Motor neuron (in vitro differentiated cells): ENCODE measurements at regions not wholly inside any gene's neighbourhood (a gene's known extent, or its start where the extent isn't known, plus 50 kb on each side); places are given as distances from the start of the nearest gene placed in this dataset.

Experiments
- ATAC-seq, 8 experiments: fragments of 200-7000 bp; cut with Tn5 transposase; replicated peaks in 6 of 8; 2 replicates each; pipeline ENCODE4 v1.8.0; 2021; ENCODE audit warnings: mild to moderate bottlenecking in 8 of 8, moderate library complexity in 8 of 8
- H3K27ac ChIP-seq, 2 donors: fragments of 250-450 bp; sonication (Bioruptor Pico); 2 replicates each; pipeline ENCODE4 v1.9.0; 2021; ENCODE audit warnings: antibody characterized with exemption in 2 of 2, mild to moderate bottlenecking in 2 of 2, moderate library complexity in 1 of 2
- H3K4me1 ChIP-seq, 2 donors: fragments of 250-450 bp; sonication (Bioruptor Pico); replicated peaks in 1 of 2; 2 replicates each; pipeline ENCODE4 v1.6.1; 2021; ENCODE audit warnings: antibody characterized with exemption in 2 of 2, mild to moderate bottlenecking in 2 of 2, moderate library complexity in 1 of 2
- H3K4me3 ChIP-seq, 5 donors: fragments of 250-450 bp; sonication (Bioruptor Pico); 2 replicates each; pipeline ENCODE4 v1.9.0; 2021; ENCODE audit warnings: antibody characterized with exemption in 5 of 5, mild to moderate bottlenecking in 5 of 5, moderate library complexity in 4 of 5
- WGBS, 10 experiments: fragments of 450-650 bp; shearing (Covaris generic); methylation state at CpG; one replicate each; pipeline ENCODE4 v1.0.0; 2022; 5-methylcytosine and 5-hydroxymethylcytosine counted together
- in situ Hi-C, 9 experiments: fragments of 400-800 bp; cut with MboI; loops; one replicate each; pipeline ENCODE4 v1.15.0; 2021; ENCODE audit warnings: low sequenced_read_pairs in 9 of 9, low pct_unique_long_range_greater_than_20kb in 2 of 9; ENCODE audit not compliant: unreplicated experiment in 9 of 9

DNA sequence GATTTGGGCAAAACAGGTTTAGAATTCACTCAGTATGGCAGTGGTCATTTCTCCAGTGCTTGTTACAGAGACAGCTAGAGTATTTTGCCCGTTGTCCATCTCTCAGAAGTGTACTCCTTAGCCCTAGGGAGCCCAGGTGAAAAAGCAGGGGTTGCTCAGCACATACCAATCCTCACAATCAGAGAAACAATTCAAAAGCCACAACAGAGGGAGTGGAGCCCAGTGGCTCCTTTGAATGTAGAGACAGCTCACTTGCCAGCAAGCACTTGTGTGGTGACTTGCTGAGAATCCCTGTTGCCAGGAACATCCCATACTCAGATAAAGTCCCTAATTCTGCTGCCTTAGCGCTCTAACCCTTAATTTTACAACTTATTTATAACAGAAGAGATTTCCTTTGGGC, 1488.3 kb downstream of the RPA4 start:
- ATAC-seq = no peak
- 33 to 75% methylated on average over 1 to 2 of the region's 2 CpGs; no CpG with 5 or more reads in 8 of the 10 experiments for WGBS, 10 experiments
- Histone ChIP-seq H3K4me1 (no peaks in the 10 kb centered on the region), H3K4me3 (no peak overlapping the region), H3K27ac (no peak overlapping the region)
- in situ Hi-C loops = no loop called here

DNA sequence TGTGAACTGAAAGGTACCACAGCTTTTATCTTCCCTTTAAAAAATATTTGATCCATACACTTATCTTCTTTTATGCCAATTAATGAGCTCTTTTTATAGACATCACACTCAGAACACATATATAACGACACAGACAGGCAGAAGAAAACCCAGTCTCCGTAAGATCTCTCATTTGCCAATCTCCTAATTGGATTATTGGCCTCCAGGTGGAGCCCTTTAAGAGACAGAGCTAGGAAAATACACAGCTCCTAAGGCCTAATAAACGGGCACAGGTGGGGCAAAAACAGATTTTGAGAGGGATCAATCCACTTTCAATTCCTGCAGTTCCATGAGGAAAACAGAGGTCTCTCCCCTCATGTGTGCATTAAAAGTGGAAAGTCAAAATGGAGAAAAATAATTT, 1495.4 kb downstream of the RPA4 start:
- in situ Hi-C loops = no loop called here
- Histone ChIP-seq H3K4me3 (no peak overlapping the region), H3K27ac (no peak overlapping the region), H3K4me1 (no peaks in the 10 kb centered on the region)
- ATAC-seq = no peak
- WGBS, 10 experiments = 0 to 100% (median 56%) methylated on average over 1 to 3 of the region's 3 CpGs; no CpG with 5 or more reads in 3 of the 10 experiments

DNA sequence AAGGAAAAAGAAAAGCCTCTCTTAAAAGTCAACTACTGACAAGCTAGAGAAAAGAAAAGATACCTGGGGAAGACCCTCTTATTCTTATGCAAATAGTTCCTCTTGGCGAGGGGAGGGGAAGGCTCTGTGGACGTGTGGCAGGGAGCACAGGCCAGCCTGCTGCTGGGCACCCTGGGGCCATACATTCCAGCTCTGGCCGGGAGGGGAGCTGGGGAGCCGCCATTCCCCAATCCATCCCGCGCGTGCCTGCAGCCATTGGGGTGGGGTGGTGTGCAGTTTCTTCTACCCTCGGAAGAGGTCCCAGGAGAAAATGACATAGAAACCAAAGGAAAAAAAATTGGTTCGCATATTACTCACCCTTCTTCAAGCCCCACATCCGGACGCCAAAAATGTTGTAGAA, 1496.4 kb downstream of the RPA4 start:
- no peaks in the 10 kb centered on the region for H3K4me1 ChIP-seq
- ATAC-seq = no peak
- WGBS, 10 experiments = 79 to 100% (median 95%) methylated on average over 1 to 4 of the region's 11 CpGs; no CpG with 5 or more reads in 5 of the 10 experiments

DNA sequence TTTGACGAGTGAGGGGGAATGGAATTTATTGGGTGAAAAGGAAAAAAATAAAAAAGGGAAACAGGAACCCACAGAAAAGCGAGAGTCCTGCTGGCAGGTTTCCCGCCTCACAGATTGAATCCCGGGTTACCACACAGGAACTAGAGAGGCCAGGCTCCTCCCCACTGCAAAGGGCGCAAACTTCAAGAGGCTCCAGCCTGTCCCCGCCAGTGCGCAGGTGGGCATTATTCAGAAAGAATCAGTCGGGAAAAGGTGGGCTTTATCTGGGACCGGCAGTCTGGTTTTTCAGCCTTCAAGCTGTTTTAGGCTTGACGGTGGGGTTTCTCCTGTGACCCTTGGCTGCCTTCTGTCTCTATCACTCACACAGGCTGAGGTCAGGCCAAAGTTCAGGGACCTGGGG, 1496.8 kb downstream of the RPA4 start:
- no peak overlapping the region for H3K4me3 ChIP-seq
- in situ Hi-C loops = no loop called here
- WGBS, 10 experiments = 14 to 100% (median 60%) methylated on average over 1 to 7 of the region's 10 CpGs; no CpG with 5 or more reads in 5 of the 10 experiments
- no peaks in the 10 kb centered on the region for H3K4me1 ChIP-seq
- no peak overlapping the region for H3K27ac ChIP-seq
- ATAC-seq = no peak

More for the DNA sequence above, 1496.4 kb downstream of the RPA4 start:
- no peak overlapping the region for H3K27ac ChIP-seq
- in situ Hi-C loops = no loop called here
- H3K4me3 ChIP-seq = no peak overlapping the region

DNA sequence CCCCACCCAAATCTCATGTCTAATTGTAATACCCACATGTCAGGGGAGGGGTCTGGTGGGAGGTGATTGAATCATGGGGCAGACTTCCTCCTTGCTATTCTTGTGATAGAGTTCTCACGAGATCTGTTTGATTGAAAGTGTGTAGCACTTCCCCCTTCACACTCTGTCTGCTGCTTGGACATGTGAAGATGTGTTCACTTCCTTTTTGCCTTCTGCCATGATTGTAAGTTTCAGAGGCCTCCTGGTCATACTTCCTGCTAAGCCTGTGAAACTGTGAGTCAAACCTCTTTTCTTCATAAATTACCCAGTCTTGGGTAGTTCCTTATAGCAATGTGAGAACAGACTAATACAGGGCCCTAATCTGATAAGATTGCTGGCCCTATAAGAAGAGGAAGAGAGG, 1514.8 kb downstream of the RPA4 start:
- Histone ChIP-seq H3K27ac (no peak overlapping the region), H3K4me1 (no peaks in the 10 kb centered on the region), H3K4me3 (no peak overlapping the region)
- WGBS, 10 experiments = 64 to 100% methylated on average over 1 of the region's 1 CpG; no CpG with 5 or more reads in 8 of the 10 experiments
- in situ Hi-C loops = no loop called here
- ATAC-seq = no peak

DNA sequence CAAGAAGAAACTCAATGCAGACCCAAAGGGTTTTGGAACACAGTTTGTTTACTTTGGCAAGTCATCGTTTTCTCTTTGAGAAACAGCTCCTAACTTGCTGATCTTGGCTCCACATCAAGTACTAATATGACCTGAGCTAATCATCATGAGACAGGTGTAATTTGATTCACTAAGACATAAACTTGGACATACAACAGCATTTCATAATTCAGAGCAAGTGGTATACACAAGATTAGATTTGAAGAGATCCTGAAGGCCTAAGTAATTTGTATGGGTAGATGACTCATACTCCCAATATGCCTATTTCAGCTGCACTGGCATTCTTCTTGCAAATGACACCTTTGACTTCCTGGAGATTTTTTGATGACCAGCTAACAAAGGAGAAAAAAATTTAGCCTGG, 1521.7 kb downstream of the RPA4 start:
- ATAC-seq = no peak
- H3K4me1 ChIP-seq = peaks cover 0 to 7% of the 10 kb centered on the region in 2 donors
- no peak overlapping the region for H3K27ac ChIP-seq
- in situ Hi-C loops = no loop called here
- WGBS, 10 experiments = 0 to 100% (median 58%) methylated on average over 1 of the region's 1 CpG; no CpG with 5 or more reads in 6 of the 10 experiments
- no peak overlapping the region for H3K4me3 ChIP-seq

DNA sequence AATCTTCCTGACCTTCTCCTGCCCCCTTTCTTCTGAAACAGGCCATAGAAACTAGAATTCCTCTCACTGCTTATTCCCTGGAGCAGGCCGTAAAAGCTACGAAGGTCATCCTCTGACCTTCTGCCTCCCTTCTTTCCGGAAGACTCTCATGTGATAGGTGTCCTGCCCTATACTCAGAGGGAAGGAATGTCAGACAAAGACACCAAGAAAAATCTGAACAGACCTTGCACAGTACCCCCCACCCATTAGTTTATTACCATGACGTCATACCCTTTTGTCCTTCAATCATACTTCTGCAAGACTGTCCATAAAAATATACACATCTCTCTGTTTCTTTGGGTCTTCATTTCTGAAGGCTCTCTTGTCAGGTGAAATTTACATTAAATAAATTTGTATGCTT, 1523.9 kb downstream of the RPA4 start:
- peak in 1 of 8 experiments; percentile 57 for ATAC-seq
- in situ Hi-C loops = no loop called here
- Histone ChIP-seq H3K27ac (no peak overlapping the region), H3K4me3 (no peak overlapping the region), H3K4me1 (peaks cover 0 to 7% of the 10 kb centered on the region in 2 donors)
- 43 to 100% (median 70%) methylated on average over 1 to 3 of the region's 4 CpGs; no CpG with 5 or more reads in 6 of the 10 experiments for WGBS, 10 experiments

DNA sequence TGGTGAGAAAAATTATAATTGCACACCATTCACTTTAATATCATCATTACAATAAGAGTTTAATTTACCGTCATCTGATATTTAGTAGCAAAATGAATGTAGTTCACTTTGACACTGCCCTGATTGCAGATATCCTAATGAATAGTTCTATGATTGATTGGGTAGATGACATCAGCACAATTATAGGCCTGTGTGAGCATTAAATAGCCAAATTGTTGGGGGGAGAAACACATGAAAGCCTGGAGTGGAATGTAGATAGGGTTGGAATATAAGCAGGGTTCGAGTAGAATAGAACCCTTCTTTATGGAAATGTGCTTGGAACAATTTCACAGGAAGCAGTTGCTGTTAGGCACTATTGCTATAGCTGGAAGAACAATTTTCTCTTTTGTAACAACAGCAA, 1526.2 kb downstream of the RPA4 start:
- Histone ChIP-seq H3K27ac (no peak overlapping the region), H3K4me1 (peaks cover 0 to 7% of the 10 kb centered on the region in 2 donors), H3K4me3 (no peak overlapping the region)
- in situ Hi-C loops = no loop called here
- ATAC-seq = peak in 5 of 8 experiments; percentile 64 to 86 (median 73)
- 0 to 100% (median 11%) methylated on average over 1 to 2 of the region's 2 CpGs; no CpG with 5 or more reads in 4 of the 10 experiments for WGBS, 10 experiments

DNA sequence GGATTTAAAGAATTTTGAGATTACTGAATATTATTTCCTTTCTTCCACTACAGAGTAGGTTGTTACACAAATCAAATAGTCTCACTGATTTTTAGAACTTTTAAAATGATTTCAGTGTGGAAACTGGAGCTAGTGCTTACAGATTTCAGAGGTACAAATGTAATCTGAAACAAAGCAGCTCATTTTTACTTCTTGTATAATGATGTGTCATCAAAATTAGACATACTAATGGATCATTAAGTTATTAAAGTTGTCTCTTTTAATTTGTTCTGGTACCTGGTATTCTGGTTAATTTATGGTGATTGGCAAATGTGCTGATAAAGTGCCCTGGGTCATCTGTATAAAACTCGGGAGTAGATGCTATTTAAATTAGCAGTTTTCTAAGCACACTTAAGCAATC, 1528.3 kb downstream of the RPA4 start:
- H3K4me1 ChIP-seq = peaks cover 0 to 7% of the 10 kb centered on the region in 2 donors
- in situ Hi-C loops = no loop called here
- ATAC-seq = no peak
- 0 to 88% (median 28%) methylated on average over 1 of the region's 1 CpG; no CpG with 5 or more reads in 6 of the 10 experiments for WGBS, 10 experiments
- H3K27ac ChIP-seq = no peak overlapping the region
- no peak overlapping the region for H3K4me3 ChIP-seq

DNA sequence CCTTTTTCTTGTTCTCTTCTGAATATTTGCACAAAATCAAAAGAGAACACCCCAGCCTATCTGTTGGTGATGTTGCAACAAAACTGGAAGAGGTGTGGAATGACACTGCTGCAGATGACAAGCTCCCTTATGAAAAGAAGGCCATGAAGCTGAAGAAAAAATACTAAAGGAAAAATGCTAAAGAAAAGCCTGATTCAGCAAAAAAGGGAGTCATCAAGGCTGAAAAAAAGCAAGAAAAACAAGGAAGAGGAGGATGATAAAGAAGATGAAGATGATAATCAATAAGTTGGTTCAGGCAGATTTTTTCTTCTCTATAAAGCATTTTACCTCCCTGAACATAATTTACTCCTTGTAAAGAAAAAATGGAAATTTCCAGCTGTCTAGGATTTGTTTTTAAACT, 1538.8 kb downstream of the RPA4 start:
- no peak overlapping the region for H3K27ac ChIP-seq
- in situ Hi-C loops = no loop called here
- H3K4me1 ChIP-seq = no peaks in the 10 kb centered on the region
- no peak for ATAC-seq
- H3K4me3 ChIP-seq = no peak overlapping the region

DNA sequence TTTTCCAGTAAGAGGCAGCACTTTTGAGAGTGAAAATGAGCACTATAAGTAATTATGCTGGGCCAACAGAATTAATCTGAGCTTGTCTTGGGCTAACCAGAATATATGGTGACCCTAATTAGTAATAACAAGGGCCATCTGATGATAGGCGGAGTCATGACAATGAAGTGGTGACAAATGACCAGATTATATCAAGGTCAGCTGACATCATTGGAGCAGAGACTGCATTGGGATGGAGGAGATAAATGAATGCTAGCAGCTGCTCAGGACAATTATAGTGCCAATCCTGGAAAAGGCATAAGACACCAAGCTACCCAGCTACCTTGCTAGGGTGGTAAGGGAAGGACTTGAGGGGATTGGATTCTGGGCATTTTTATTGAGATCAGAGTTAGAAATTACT, 1548.7 kb downstream of the RPA4 start:
- in situ Hi-C loops = no loop called here
- Histone ChIP-seq H3K27ac (no peak overlapping the region), H3K4me3 (no peak overlapping the region), H3K4me1 (no peaks in the 10 kb centered on the region)
- peak in 5 of 8 experiments; percentile 33 to 63 (median 51) for ATAC-seq
- WGBS, 10 experiments = 0 to 75% (median 13%) methylated on average over 1 of the region's 1 CpG; no CpG with 5 or more reads in 7 of the 10 experiments

DNA sequence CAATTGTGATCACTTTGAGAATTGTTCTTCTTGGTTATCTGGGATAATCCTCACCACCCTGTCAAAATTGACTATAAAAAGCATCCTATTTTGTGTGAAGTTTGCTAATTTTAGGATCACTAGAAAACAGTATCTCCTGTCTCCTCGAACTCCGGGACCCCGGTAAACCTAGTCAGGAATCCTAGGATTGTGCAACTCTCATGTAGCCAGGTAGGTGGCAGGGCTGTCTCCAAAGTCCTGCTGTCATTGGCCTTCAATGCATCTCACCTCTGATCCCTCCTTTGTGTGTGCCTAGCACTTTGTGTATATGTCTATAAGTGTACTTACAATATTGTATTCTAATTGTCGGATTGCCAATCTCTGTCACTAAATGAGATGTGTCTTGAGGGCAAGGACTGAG, 1564.8 kb downstream of the RPA4 start:
- no peak overlapping the region for H3K4me3 ChIP-seq
- WGBS, 10 experiments = 76 to 100% methylated on average over 3 to 4 of the region's 4 CpGs; no CpG with 5 or more reads in 8 of the 10 experiments
- no peak for ATAC-seq
- in situ Hi-C loops = no loop called here
- H3K27ac ChIP-seq = no peak overlapping the region
- H3K4me1 ChIP-seq = no peaks in the 10 kb centered on the region

DNA sequence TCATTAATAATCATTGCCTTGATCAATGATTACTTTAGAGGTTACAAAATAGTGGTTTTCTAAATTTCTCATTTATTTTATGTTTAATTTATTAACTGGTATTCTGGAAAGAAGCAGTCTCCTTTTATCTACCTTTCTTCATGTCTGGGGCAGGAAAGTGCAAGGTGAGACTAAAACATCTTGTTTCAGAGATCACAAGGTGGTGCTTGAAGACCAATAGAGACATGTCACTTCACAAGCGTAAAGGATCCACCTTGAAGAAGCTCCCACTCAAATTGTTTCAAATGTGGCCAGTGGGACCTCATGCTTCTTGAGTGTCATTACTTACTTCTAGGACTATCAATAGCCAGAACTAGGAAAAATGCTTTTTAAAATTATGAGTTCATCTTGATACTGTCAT, 1568.7 kb downstream of the RPA4 start:
- no peak overlapping the region for H3K27ac ChIP-seq
- no peak overlapping the region for H3K4me3 ChIP-seq
- no peaks in the 10 kb centered on the region for H3K4me1 ChIP-seq
- WGBS, 10 experiments = 20 to 64% (median 57%) methylated on average over 1 of the region's 1 CpG; no CpG with 5 or more reads in 7 of the 10 experiments
- ATAC-seq = no peak
- in situ Hi-C loops = no loop called here

DNA sequence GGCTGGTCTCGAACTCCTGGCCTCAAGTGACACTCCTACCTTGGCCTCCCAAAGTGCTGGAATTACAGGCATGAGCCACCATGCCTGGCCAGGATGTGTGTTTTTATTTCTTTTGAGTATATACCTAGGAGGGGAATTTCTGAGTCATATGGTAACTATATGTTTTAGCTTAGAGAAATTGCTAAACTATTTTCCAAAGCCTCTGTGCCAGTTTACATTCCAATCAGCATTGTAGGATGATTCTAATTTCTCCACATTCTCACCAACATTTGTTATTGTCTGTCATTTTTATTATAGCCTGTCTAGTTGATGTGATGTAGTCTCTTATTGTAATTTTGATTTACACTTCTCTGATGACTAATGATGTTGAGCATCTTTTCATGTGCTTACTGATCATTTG, 1576.0 kb downstream of the RPA4 start:
- ATAC-seq = no peak
- H3K4me3 ChIP-seq = no peak overlapping the region
- in situ Hi-C loops = no loop called here
- H3K4me1 ChIP-seq = no peaks in the 10 kb centered on the region
- 0 to 100% (median 0%) methylated on average over 1 of the region's 1 CpG; no CpG with 5 or more reads in 6 of the 10 experiments for WGBS, 10 experiments
- H3K27ac ChIP-seq = no peak overlapping the region
